Hepatocyte (in vitro differentiated cells): ENCODE measurements at regions not wholly inside any gene's neighbourhood (a gene's known extent, or its start where the extent isn't known, plus 50 kb on each side); places are given as distances from the start of the nearest gene placed in this dataset.

Source experiments
- CTCF ChIP-seq: fragments of 200-600 bp; sonication (generic); IDR thresholded peaks from 2 replicates; pipeline ENCODE4 v1.5.1; 2016; ENCODE audit warnings: antibody characterized with exemption, mild to moderate bottlenecking; ENCODE audit not compliant: poor library complexity
- EZH2phosphoT487 ChIP-seq: fragments of 200-600 bp; sonication (generic); IDR thresholded peaks from one replicate; pipeline ENCODE4 v1.6.1; 2018; ENCODE audit warnings: antibody characterized with exemption, mild to moderate bottlenecking, low read depth, moderate library complexity; ENCODE audit not compliant: unreplicated experiment, severe bottlenecking

GRCh38 chr1:189779034-189779433 lies 698.6 kb downstream of the BRINP3 start:
- no peak for TF ChIP-seq CTCF
- no peak for TF ChIP-seq EZH2phosphoT487
